ENCODE measurements at regions not wholly inside any gene's neighbourhood (a gene's known extent, or its start where the extent isn't known, plus 50 kb on each side); places are given as distances from the start of the nearest gene placed in this dataset.

DNA sequence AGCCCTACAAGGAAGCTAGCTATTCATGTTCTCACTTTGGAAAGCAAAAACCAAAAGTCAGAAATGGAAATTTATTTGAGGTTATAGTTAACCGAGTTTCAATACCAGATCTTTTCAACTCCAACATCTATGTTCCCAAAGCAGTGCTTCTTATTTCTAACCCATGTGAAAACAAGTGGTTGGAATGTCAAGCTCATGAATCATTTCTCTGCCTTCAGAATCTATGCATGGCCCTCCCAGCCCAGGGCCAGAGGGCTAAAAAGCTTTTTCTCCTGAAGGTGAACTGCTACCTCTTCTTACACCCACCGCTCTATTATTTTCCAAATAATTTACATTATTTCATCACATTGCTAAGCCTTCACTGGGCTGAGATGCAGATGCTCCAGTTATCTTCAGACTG lies 158.4 kb downstream of the SP3 start:
- TF ChIP-seq EP300 (IDR thresholded peaks at IDR 0.05) (no peak), POLR2A (IDR thresholded peaks at IDR 0.05) (no peak)
- TF ChIP-seq, protein P1, sequence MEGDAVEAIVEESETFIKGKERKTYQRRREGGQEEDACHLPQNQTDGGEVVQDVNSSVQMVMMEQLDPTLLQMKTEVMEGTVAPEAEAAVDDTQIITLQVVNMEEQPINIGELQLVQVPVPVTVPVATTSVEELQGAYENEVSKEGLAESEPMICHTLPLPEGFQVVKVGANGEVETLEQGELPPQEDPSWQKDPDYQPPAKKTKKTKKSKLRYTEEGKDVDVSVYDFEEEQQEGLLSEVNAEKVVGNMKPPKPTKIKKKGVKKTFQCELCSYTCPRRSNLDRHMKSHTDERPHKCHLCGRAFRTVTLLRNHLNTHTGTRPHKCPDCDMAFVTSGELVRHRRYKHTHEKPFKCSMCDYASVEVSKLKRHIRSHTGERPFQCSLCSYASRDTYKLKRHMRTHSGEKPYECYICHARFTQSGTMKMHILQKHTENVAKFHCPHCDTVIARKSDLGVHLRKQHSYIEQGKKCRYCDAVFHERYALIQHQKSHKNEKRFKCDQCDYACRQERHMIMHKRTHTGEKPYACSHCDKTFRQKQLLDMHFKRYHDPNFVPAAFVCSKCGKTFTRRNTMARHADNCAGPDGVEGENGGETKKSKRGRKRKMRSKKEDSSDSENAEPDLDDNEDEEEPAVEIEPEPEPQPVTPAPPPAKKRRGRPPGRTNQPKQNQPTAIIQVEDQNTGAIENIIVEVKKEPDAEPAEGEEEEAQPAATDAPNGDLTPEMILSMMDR (IDR thresholded peaks at IDR 0.05): no peak
- no peak overlapping the region for H3K27ac ChIP-seq
- no peaks in the 10 kb centered on the region for H3K36me3 ChIP-seq
- intact Hi-C loops (cut with DNase I): no loop called here
- no peaks in the 10 kb centered on the region for H3K4me1 ChIP-seq (ENCODE audit: insufficient read depth)
- no peak for DNase-seq
- no peaks in the 10 kb centered on the region for H3K9me3 ChIP-seq
- H3K27me3 ChIP-seq: no peaks in the 10 kb centered on the region
- WGBS, 3 donors: 82 to 91% (median 88%) methylated on average over 2 of the region's 2 CpGs
- H3K4me3 ChIP-seq: no peak overlapping the region

DNA sequence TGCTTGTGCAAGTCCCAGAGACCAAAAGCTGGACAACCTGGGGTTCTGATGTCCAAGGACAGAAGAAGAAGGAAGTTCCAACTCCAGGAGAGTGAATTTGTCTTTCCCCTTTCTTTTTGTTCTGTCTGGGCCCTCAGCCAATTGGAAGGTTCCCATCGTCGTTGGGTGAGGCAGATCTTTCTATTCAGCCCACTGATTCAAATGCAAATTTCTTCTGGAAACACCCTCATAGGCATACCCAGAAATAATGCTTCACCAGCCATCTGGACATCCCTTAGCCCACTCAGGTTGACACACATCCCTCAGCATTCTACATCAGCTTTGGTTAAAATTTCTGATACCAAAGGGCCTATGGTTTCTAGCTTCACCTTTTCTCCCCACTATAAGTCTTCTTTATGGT lies 156.5 kb downstream of the SP3 start:
- intact Hi-C loops (cut with DNase I): no loop called here
- DNase-seq: no peak
- TF ChIP-seq EP300 (IDR thresholded peaks at IDR 0.05): no peak
- TF ChIP-seq, protein P1 (IDR thresholded peaks at IDR 0.05): no peak
- no peak for TF ChIP-seq POLR2A (IDR thresholded peaks at IDR 0.05)
- no peaks in the 10 kb centered on the region for H3K27me3 ChIP-seq
- no peaks in the 10 kb centered on the region for H3K36me3 ChIP-seq
- no peak overlapping the region for H3K4me3 ChIP-seq
- H3K9me3 ChIP-seq: no peaks in the 10 kb centered on the region
- H3K27ac ChIP-seq: no peak overlapping the region
- H3K4me1 ChIP-seq (ENCODE audit: insufficient read depth): no peaks in the 10 kb centered on the region
- 29 to 37% (median 34%) methylated on average over 2 of the region's 2 CpGs for WGBS, 3 donors

DNA sequence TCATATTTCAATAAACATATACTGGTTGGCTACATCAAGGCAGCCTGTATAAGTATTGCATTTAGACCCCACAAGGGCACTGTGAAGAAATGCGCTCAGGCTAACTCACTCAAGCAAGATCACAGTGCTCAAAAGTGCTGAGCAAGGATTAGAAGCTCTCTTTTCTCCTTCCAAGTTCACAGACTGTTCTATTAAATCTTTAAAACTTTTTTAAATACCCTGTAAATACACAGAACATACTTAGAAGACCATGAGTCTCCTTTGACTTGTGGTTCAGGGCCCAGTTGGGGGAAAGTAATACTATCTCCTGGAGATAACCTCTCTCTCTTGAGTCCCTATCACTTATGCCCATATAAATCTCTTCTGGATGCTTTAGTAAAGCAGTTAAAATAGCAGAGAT lies 152.9 kb downstream of the SP3 start:
- WGBS, 3 donors: 96 to 100% (median 97%) methylated on average over 1 of the region's 1 CpG
- H3K27ac ChIP-seq: no peak overlapping the region
- DNase-seq: no peak
- no peaks in the 10 kb centered on the region for H3K27me3 ChIP-seq
- H3K4me3 ChIP-seq: no peak overlapping the region
- no peaks in the 10 kb centered on the region for H3K36me3 ChIP-seq
- TF ChIP-seq, protein P1 (IDR thresholded peaks at IDR 0.05): no peak
- TF ChIP-seq EP300 (IDR thresholded peaks at IDR 0.05): no peak
- no peaks in the 10 kb centered on the region for H3K4me1 ChIP-seq (ENCODE audit: insufficient read depth)
- intact Hi-C loops (cut with DNase I): no loop called here
- no peaks in the 10 kb centered on the region for H3K9me3 ChIP-seq

DNA sequence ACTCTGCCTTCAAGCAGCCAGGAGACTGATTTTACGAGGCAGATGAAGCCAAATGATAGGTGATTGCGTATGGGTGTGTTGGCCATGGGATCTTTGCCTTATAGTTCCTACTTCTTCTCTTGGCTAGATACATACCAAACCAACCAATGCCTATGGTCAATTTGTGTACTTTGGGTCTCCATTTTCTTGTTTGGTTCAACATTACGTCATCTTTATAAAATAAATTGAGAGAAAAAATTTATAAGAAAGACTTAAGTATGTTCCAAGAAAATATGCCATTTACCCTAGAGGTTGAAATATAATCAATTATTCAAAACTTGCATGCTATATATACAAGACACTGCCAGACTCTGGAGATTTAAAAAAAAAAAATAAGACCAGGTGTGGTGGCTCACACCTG lies 150.9 kb downstream of the SP3 start:
- Histone ChIP-seq H3K4me3 (no peak overlapping the region), H3K27me3 (no peaks in the 10 kb centered on the region), H3K4me1 (ENCODE audit: insufficient read depth) (no peaks in the 10 kb centered on the region), H3K27ac (no peak overlapping the region), H3K36me3 (no peaks in the 10 kb centered on the region), H3K9me3 (no peaks in the 10 kb centered on the region)
- TF ChIP-seq EP300 (IDR thresholded peaks at IDR 0.05): no peak
- intact Hi-C loops (cut with DNase I): no loop called here
- DNase-seq: no peak
- 74 to 92% (median 90%) methylated on average over 3 of the region's 3 CpGs for WGBS, 3 donors

DNA sequence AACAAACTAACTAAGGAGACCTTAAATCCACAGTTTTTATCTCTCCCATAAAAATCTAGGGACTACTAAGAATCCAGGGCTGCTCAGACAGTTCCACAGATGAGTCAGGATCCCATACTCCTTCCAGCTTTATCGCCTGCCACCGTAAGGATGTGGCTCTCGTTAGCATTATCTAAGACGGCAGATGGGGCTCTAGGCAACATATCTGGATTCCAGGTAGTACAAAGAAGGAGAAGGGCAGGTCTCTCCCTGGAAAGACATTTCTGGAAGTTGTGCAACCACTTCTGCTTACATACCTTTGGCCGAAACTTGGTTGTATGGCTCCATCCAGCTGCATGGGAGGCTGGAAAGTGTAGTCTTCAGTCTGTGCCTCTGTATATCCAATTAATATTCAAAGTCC lies 149.4 kb downstream of the SP3 start:
- DNase-seq: no peak
- Histone ChIP-seq H3K9me3 (no peaks in the 10 kb centered on the region), H3K4me3 (no peak overlapping the region), H3K27ac (no peak overlapping the region), H3K4me1 (ENCODE audit: insufficient read depth) (no peaks in the 10 kb centered on the region), H3K27me3 (no peaks in the 10 kb centered on the region), H3K36me3 (no peaks in the 10 kb centered on the region)
- TF ChIP-seq EP300 (IDR thresholded peaks at IDR 0.05): no peak
- intact Hi-C loops (cut with DNase I): no loop called here
- 61 to 65% (median 63%) methylated on average over 5 of the region's 5 CpGs for whole genome bisulfite sequencing, 3 donors

DNA sequence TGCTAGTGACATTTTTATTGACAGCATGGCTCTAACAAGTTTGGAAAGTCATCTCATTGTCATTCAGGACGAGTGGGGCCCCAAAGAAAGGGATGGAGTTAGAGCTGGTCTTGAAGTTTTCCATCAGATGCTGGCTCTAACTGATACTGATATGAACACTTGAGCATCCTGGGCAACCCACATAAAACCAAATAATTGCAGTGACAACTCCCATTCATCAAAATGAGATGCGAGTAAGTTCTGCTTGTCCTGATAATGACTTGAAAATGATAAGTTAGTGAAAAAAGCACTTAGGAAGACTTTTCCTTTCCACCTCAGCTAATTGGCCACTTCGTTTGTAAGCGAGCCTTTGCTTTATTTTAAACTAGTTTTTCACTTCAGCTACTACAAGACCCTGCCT lies 147.6 kb downstream of the SP3 start:
- Histone ChIP-seq H3K27me3 (no peaks in the 10 kb centered on the region), H3K9me3 (no peaks in the 10 kb centered on the region), H3K27ac (no peak overlapping the region), H3K36me3 (no peaks in the 10 kb centered on the region), H3K4me3 (no peak overlapping the region), H3K4me1 (ENCODE audit: insufficient read depth) (no peaks in the 10 kb centered on the region)
- no peak for DNase-seq
- intact Hi-C loops (cut with DNase I): no loop called here
- WGBS, 3 donors: 82 to 86% (median 83%) methylated on average over 4 of the region's 4 CpGs
- TF ChIP-seq POLR2A (IDR thresholded peaks at IDR 0.05) (no peak), EP300 (IDR thresholded peaks at IDR 0.05) (no peak)
- TF ChIP-seq, protein P1 (IDR thresholded peaks at IDR 0.05): no peak

Measured in ovary (tissue), 7 donors.